CD4-positive, alpha-beta T cell treated with Interleukin-15 for 1 hour (primary cell): ENCODE measurements at regions not wholly inside any gene's neighbourhood (a gene's known extent, or its start where the extent isn't known, plus 50 kb on each side); places are given as distances from the start of the nearest gene placed in this dataset.

Source experiments
- DNase-seq: peaks from one replicate; pipeline ENCODE4 v3.0.0-alpha.2; 2020

DNA sequence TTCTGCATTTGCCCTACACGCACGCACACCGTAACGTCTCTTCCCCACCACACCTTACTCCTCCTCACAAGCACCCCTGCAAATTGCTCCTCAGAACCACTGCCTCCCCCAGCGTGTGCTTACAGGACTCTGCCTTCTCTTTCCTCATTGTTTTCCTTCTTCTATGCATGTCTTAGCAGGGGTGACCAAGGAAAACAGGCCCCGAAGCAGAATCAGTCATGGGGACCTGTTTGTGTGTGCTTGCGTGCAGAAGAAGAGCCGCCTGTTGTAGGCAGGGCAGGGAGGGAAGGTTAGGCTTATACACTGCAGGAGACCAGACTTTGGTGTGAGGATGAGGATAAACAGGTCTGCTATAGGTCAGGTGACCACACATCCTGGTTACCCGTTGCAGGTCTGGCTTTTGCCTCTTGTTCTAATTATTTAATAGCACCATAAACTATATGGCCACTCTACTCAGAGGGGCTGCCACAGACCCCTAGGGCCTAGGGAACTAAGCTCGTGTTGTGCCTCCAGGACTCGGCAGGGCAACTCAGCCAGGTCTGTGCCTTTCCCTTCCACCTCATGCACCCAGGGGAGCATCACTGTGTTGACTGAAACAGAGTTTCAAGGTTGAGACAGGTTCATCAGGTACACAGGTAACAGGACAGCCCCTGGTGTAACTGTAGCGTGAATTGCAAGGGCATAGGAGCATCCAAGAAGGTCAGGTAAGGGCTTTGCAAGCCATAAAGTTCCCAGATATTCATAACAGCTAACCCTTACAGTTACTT, 60.8 kb upstream of the EPS8L3 start:
- DNase-seq: no peak

DNA sequence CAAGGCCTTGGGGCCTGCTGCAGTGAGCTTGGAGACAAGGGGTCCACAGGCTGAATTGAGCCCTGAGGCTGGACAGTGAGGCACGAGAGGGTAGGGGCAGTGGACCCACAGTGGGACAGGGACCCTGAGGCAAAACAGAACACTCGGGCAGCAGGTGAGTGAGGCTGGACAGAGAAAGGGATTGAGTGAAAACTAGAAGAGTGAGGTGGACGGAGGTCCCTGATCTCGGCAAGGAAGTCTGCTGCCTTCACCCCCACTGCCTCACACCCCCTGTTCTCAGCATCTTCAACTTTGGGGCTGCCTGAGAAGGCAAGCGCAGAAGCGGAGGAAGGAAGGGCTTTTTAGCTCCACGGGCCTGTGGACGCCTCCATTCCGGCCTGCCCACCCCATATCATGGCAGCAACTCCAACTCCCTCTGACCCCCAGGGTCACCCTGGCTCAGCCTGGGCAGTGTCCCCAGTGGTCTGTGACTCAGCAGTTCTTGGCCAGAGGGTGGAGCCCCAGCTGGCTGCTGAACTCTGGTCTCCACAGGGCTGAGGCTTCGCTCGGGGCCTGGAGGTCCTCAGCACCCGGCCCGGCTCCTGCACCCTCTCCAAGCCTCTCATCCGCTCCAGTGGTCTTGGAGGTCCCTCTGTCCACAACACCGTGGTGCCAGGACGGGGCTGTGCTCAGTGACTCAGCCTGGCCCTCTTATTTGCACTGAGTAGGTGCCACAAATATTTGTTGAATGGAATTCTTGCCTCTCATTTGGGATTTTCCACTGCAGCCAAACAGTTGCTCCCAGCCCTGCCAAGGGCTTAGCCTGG, 60.0 kb upstream of the EPS8L3 start:
- no peak for DNase-seq

- no peak for DNase-seq
Measured at GRCh38 chr1:109822749-109823542, 59.2 kb upstream of the EPS8L3 start.

DNA sequence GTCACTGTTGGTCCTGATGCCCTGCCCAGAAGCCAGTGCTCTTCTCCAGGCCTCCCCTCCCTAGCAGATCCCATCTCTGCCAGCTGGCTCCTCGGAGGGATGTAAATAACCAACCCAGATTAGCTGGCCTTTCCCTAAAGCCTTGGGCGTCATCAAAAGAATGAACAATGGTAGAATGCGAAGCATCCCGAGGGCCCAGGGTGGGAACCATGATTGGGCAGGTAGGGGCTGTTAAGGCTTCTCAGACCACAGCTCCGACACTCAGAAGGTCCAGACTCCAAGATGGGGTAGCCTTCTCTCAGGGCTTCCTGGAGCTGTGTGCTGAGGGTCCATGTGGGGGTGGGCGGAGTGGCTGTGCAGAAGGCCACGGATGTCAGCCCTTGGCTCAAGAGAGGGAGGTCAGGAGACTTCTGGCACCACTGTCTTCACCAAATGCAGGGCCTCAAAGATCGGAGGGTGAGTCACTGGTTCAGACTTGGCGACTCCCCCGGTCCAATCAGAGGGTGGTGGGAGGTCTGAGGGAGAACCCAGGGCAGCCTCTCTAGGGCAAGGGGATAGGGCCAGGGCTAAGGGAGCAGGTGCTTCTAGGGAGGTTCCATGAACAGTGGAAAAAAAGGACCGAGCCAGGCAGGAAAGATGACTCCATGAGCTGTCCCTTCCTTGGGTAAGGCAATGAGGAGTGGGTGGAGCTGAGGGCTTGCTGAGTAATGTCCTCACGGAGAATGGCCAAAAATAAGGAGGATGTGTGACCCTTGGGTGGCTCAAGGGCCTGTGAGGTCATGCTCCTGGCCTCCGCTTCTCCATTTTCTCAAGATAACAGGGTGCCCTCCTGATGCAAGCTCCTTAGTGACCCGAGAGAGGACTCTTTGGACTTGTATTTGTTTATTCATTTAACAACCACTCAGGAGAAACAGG, 58.4 kb upstream of the EPS8L3 start:
- DNase-seq: peak; percentile 78

- DNase-seq: peak; percentile 87
Measured at GRCh38 chr1:109821221-109821669, 57.5 kb upstream of the EPS8L3 start.

DNA sequence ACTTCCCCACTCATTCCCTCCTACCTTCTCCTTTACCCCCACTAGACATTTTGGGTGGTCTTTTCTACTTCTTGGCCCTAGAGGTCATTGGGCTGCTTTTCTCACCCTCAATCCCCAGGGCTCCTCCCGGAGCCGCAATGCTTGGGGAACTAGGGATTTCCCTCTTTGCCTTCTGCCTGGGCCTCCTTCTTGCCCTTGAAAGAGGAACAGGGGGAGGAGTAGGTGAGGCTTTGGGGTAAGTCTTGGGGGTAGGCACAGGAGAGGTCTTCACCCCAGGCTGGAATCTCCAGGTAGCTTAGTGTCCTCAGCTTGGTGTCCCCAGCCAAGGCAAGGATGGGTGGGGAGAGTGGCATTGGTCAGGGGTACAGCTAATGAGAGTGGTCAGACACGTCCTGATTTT, 56.2 kb upstream of the EPS8L3 start:
- DNase-seq: no peak

DNA sequence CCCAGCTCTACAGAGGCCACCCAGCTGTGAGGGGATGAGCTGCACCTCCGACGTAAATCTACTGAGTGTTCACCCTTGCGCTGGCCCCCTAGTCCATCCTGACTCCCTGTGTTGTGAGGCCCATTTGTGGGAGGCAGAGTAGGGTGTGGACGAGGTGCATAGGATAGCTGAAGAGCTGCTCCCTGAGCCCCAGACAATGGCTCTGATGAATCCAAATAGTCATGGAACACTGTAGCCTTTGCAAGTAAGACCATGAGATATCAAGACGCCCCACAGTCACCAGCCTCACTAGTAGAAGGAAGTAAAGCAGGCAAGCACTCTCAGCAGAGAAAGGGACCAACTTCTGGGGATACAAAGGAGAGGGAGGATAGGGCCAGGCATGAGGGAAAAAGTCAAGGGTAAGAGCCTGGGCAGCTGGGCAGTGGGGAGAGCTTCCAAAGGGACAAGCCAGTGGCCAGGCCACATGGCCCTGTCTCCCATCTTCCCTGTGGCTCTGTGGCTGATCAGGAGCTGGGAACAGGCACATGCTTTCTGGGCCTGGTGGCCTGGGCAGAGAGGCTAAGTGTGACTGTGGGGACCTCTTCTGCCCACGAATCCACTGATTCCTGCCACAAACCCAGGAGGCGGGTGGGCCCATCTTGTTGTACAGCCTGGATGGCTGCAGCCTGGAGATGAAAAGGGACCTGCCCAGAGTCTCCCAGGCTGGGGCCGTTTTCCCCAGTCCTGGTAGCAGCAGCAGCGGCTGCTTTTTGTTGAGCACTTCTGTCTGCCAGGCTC, 55.5 kb upstream of the EPS8L3 start:
- DNase-seq: no peak

DNA sequence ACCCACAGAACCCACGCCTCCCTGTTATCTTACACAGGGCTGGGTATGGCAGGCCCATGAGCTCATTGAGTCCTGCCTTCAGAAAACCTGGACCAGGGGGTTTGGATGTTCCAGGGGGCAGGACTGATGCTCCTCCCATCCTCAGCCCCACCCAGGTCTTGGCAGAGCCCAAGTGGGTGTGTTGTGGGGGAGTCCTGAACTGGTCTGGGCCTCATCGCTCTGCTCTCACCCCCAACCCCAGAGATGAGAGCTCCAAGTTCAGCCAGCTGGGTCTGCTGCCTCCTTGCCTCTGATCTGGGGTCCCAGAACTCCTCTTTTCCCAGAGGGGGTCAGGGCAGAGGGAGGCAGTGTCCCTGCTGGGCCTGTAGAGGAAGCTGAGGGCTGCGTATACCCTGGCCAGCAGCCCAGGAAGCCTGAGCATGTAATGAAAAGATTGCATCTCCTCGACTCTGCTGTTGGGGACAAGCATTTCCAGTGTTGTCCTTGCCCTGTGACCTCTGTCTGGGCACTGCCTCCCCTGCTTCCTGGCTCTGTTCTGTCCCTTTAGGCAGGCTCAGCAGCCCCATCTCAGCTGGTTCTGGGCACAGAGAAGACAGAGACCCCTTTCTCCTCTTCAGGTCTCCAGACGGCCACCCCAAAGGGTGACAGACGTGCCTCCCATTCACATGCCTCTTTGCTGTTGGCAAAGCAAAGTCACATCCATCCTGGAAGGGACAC, 54.7 kb upstream of the EPS8L3 start:
- no peak for DNase-seq

GRCh38 chr1:109817881-109818270, 54.2 kb upstream of the EPS8L3 start:
- DNase-seq: no peak

- no peak for DNase-seq
Measured at GRCh38 chr1:109816975-109817535, 53.3 kb upstream of the EPS8L3 start.

- peak; percentile 68 for DNase-seq
Measured at GRCh38 chr1:109816175-109816811, 52.6 kb upstream of the EPS8L3 start.

DNA sequence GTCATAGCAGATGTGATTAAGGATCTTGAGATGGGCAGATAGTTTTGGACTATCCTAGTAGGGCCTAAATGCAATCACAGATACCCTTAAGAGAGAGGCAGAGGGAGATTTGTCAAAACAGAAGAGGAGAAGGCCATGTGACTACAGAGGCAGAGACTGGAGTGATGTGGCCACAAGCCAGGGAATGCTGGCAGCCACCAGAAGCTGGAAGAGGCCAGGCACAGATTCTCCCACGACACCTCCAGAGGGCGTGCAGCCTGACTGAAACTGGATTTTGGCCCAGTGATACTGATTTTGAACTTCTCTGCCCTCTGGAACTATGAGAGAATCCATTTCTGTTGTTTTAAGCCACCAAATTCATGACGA, 52.1 kb upstream of the EPS8L3 start:
- no peak for DNase-seq

- DNase-seq: no peak
Measured at GRCh38 chr1:109814993-109815786, 51.5 kb upstream of the EPS8L3 start.

- no peak for DNase-seq
Measured at GRCh38 chr1:109814223-109814622, 50.5 kb upstream of the EPS8L3 start.
